Thoracic aorta (tissue), 2 donors: ENCODE measurements at regions not wholly inside any gene's neighbourhood (a gene's known extent, or its start where the extent isn't known, plus 50 kb on each side); places are given as distances from the start of the nearest gene placed in this dataset.

Source experiments
- ATAC-seq: fragments of 150-250 bp; one replicate; pipeline ENCODE4 v1.8.0; 2017; ENCODE audit warnings: low read depth; ENCODE audit not compliant: insufficient number of reproducible peaks, low FRiP score
- DNase-seq: peaks from one replicate; pipeline ENCODE4 v3.0.0-alpha.2; 2020; ENCODE audit warnings: low spot score
- H3K27ac ChIP-seq, 2 donors: fragments of 200-600 bp; sonication (generic); 1 replicate in 1 of 2; 2 replicates in 1 of 2; pipeline ENCODE4 v1.5.1; 2016; ENCODE audit warnings: mild to moderate bottlenecking in 2 of 2, moderate library complexity in 2 of 2
- H3K27me3 ChIP-seq: fragments of 200-600 bp; sonication (generic); replicated peaks from 2 replicates; pipeline ENCODE4 v1.6.0; 2016; ENCODE audit warnings: mild to moderate bottlenecking; ENCODE audit not compliant: insufficient read depth
- H3K36me3 ChIP-seq: fragments of 200-600 bp; sonication (generic); one replicate; pipeline ENCODE4 v1.5.1; 2016
- H3K4me1 ChIP-seq, 2 donors: fragments of 200-600 bp; sonication (generic); 1 replicate in 1 of 2; 2 replicates in 1 of 2; pipeline versions ENCODE4 v1.5.1 to v1.6.0; 2016; ENCODE audit warnings: low read depth in 2 of 2, mild to moderate bottlenecking in 1 of 2; ENCODE audit not compliant: control insufficient read depth in 1 of 2
- H3K4me3 ChIP-seq: fragments of 200-600 bp; sonication (generic); 2 replicates; pipeline ENCODE4 v1.5.1; 2016; ENCODE audit warnings: mild to moderate bottlenecking
- H3K9me3 ChIP-seq: fragments of 200-600 bp; sonication (generic); 2 replicates; pipeline ENCODE4 v1.5.1; 2016
- TF ChIP-seq, protein P1 (sequence below): fragments of 200-600 bp; sonication (generic); IDR thresholded peaks from one replicate; pipeline ENCODE4 v1.5.1; 2019; ENCODE audit warnings: antibody characterized with exemption

DNA sequence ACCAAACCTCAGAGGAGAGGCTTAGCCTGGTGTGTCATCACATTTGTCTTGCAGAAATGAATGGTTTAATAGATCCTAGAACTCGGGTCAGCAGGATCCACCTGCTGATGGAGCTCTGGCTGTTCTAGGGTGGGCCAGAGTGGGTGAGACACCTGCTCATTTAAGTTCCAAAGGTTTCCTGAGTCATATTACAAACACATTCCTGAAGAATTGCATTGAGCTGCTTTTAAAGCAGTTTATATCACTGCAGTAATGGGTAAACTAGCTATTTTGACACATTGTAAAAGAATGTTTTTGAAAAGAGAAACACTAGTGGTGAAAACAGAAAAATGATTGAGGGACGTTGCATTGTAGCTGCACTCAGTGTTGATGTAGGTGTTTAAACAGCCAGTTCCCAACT is 175.3 kb upstream of the TCF4 start:
- no peaks in the 10 kb centered on the region for H3K27me3 ChIP-seq
- no peaks in the 10 kb centered on the region for H3K9me3 ChIP-seq
- H3K27ac ChIP-seq: no peak overlapping the region
- H3K4me1 ChIP-seq: no peaks in the 10 kb centered on the region
- no peak overlapping the region for H3K4me3 ChIP-seq
- TF ChIP-seq, protein P1, sequence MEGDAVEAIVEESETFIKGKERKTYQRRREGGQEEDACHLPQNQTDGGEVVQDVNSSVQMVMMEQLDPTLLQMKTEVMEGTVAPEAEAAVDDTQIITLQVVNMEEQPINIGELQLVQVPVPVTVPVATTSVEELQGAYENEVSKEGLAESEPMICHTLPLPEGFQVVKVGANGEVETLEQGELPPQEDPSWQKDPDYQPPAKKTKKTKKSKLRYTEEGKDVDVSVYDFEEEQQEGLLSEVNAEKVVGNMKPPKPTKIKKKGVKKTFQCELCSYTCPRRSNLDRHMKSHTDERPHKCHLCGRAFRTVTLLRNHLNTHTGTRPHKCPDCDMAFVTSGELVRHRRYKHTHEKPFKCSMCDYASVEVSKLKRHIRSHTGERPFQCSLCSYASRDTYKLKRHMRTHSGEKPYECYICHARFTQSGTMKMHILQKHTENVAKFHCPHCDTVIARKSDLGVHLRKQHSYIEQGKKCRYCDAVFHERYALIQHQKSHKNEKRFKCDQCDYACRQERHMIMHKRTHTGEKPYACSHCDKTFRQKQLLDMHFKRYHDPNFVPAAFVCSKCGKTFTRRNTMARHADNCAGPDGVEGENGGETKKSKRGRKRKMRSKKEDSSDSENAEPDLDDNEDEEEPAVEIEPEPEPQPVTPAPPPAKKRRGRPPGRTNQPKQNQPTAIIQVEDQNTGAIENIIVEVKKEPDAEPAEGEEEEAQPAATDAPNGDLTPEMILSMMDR: no peak
- DNase-seq: no peak
- ATAC-seq: no peak
- no peaks in the 10 kb centered on the region for H3K36me3 ChIP-seq

DNA sequence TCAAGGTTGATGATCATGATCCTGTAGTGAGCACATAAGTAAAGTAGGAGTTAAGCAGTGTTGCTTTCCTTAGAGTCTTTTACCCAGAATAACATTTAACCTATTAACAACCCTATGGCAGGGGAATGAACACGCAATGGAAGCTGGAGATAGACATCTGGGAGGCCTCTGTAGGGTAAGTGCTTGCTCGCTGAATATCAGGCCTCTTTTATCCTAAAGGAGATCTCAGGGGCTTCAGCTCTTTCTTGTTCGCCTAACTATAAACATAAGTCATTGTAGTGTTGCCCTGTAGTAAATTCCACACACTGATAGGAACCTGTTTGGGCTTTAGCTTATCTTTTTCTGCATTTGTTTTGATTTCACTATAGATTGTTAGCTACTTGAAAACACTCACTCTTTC is 174.4 kb upstream of the TCF4 start:
- Histone ChIP-seq H3K4me3 (no peak overlapping the region), H3K4me1 (no peaks in the 10 kb centered on the region), H3K36me3 (no peaks in the 10 kb centered on the region), H3K27ac (no peak overlapping the region), H3K9me3 (no peaks in the 10 kb centered on the region), H3K27me3 (no peaks in the 10 kb centered on the region)
- TF ChIP-seq, protein P1: no peak
- DNase-seq (no peak), ATAC-seq (no peak)

DNA sequence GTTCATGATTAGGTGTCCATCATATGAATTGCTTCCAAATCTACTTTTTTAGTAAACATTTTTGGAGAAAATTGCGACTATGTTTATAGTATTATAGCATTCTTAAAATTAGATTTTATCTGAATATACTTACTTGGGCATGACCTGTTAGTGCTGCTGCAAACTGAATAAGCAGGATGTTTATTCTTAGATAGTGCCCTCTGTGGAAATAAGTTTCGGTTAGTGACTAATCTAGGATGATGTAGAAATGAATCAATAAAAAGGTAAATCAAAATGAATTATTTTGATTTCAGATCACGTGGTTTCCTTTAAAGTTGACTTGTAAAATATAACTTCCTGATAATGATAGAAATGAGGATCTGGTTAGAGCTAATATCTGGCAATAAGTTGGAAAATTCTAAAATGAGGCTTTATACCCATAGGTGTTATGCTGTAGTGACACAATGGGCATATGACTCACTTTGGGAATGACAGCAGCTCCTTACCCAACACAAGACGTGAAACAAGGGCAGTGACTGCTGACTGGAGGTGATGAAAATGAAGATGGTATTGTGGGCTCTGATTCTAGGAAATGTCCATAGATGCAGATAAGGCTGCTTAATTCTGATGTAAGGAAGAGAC is 165.8 kb upstream of the TCF4 start:
- Histone ChIP-seq H3K36me3 (no peaks in the 10 kb centered on the region), H3K4me1 (no peaks in the 10 kb centered on the region), H3K9me3 (no peaks in the 10 kb centered on the region), H3K27ac (no peak overlapping the region), H3K4me3 (no peak overlapping the region), H3K27me3 (no peaks in the 10 kb centered on the region)
- DNase-seq: no peak
- TF ChIP-seq, protein P1: no peak
- no peak for ATAC-seq

DNA sequence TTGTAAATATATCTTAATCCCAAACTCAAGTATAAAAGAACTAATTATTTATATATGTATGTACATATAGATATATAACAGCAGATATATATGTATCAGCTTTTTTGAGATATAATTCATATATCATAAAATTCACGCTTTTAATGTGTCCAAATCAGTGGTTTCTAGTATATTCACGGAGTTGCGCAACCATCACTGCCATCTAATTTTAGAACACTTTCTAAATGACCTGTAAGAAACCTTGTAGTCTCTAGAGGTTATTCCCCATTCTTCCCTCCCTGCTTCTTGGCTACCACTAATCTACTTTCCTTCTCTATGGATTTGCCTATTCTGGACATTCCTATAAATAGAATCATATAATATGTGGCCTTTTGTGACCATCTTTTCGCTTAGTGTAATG is 163.5 kb upstream of the TCF4 start:
- Histone ChIP-seq H3K4me1 (no peaks in the 10 kb centered on the region), H3K27ac (no peak overlapping the region), H3K27me3 (no peaks in the 10 kb centered on the region), H3K36me3 (no peaks in the 10 kb centered on the region), H3K4me3 (no peak overlapping the region), H3K9me3 (no peaks in the 10 kb centered on the region)
- no peak for ATAC-seq
- DNase-seq: no peak
- TF ChIP-seq, protein P1: no peak

DNA sequence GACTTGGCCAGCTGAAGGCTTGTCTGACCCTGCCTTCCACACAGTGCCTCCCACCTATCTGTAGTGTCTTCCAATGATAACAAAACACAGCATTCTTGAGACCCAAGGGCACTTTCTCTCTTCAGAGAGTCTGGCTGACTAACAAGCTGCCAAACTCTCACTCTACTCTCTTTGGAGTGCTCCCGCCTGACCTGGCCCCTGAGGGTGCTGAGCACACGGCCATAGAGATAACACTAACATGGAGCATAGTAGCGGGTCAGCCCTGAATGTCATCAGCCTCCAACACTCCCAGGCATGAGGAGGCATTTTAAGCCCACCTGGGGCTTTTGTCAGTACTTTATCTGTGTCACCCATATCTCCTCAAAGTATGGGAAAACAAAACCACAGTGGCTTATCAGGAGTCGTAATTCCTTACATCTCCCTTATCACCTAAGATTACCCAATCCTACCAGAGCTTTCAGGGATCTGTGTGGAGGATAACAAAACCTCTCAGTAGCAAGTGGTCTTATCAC is 160.3 kb upstream of the TCF4 start:
- Histone ChIP-seq H3K27ac (no peak overlapping the region), H3K27me3 (no peaks in the 10 kb centered on the region), H3K4me1 (no peaks in the 10 kb centered on the region), H3K36me3 (no peaks in the 10 kb centered on the region), H3K9me3 (no peaks in the 10 kb centered on the region), H3K4me3 (no peak overlapping the region)
- no peak for DNase-seq
- ATAC-seq: no peak
- TF ChIP-seq, protein P1: no peak
